ENCODE measurements at regions not wholly inside any gene's neighbourhood (a gene's known extent, or its start where the extent isn't known, plus 50 kb on each side); places are given as distances from the start of the nearest gene placed in this dataset.

- DNase-seq (ENCODE audit: extremely low spot score in 2 of 2), result no peak
- Histone ChIP-seq H3K27ac (no peak overlapping the region), H3K27me3 (no peaks in the 10 kb centered on the region), H3K9me3 (no peaks in the 10 kb centered on the region), H3K4me1 (no peaks in the 10 kb centered on the region), H3K36me3 (no peaks in the 10 kb centered on the region), H3K4me3 (no peak overlapping the region)
- intact Hi-C loops (cut with DNase I), result no loop called here
- no peak for TF ChIP-seq POLR2AphosphoS5 (IDR thresholded peaks at IDR 0.05; ENCODE audit: insufficient read depth in 1 of 2, low read depth in 1 of 2)
- TF ChIP-seq CTCF (IDR thresholded peaks at IDR 0.05), result no peak
- TF ChIP-seq POLR2A (IDR thresholded peaks at IDR 0.05), result no peak
Measured at GRCh38 chr14:22409006-22409405, 180.0 kb downstream of the DAD1 start.

- Histone ChIP-seq H3K27ac (no peak overlapping the region), H3K9me3 (no peaks in the 10 kb centered on the region), H3K4me1 (no peaks in the 10 kb centered on the region), H3K4me3 (no peak overlapping the region), H3K36me3 (no peaks in the 10 kb centered on the region), H3K27me3 (no peaks in the 10 kb centered on the region)
- TF ChIP-seq CTCF (IDR thresholded peaks at IDR 0.05) (no peak), POLR2A (IDR thresholded peaks at IDR 0.05) (no peak)
- intact Hi-C loops (cut with DNase I), result no loop called here
- DNase-seq (ENCODE audit: extremely low spot score in 2 of 2), result no peak
Measured at GRCh38 chr14:22408547-22408946, 180.5 kb downstream of the DAD1 start.

GRCh38 chr14:22407033-22407432 lies 182.0 kb downstream of the DAD1 start:
- H3K4me1 ChIP-seq, result no peaks in the 10 kb centered on the region
- DNase-seq (ENCODE audit: extremely low spot score in 2 of 2), result no peak
- intact Hi-C loops (cut with DNase I), result no loop called here
- no peak for TF ChIP-seq POLR2A (IDR thresholded peaks at IDR 0.05)
- no peak for TF ChIP-seq POLR2AphosphoS5 (IDR thresholded peaks at IDR 0.05; ENCODE audit: insufficient read depth in 1 of 2, low read depth in 1 of 2)
- no peak for TF ChIP-seq CTCF (IDR thresholded peaks at IDR 0.05)
- H3K27me3 ChIP-seq, result no peaks in the 10 kb centered on the region
- H3K36me3 ChIP-seq, result no peaks in the 10 kb centered on the region
- H3K4me3 ChIP-seq, result no peak overlapping the region
- no peaks in the 10 kb centered on the region for H3K9me3 ChIP-seq
- no peak overlapping the region for H3K27ac ChIP-seq

GRCh38 chr14:22405201-22405600 lies 183.8 kb downstream of the DAD1 start:
- no peak overlapping the region for H3K27ac ChIP-seq
- no peaks in the 10 kb centered on the region for H3K9me3 ChIP-seq
- no peaks in the 10 kb centered on the region for H3K27me3 ChIP-seq
- no peak for DNase-seq (ENCODE audit: extremely low spot score in 2 of 2)
- H3K4me3 ChIP-seq, result no peak overlapping the region
- H3K4me1 ChIP-seq, result peaks cover 8% of the 10 kb centered on the region
- no peaks in the 10 kb centered on the region for H3K36me3 ChIP-seq
- no peak for TF ChIP-seq CTCF (IDR thresholded peaks at IDR 0.05)
- no peak for TF ChIP-seq POLR2AphosphoS5 (IDR thresholded peaks at IDR 0.05; ENCODE audit: insufficient read depth in 1 of 2, low read depth in 1 of 2)
- no peak for TF ChIP-seq POLR2A (IDR thresholded peaks at IDR 0.05)
- intact Hi-C loops (cut with DNase I), result no loop called here

- peaks cover 12% of the 10 kb centered on the region for H3K4me1 ChIP-seq
- TF ChIP-seq CTCF (IDR thresholded peaks at IDR 0.05) (no peak), POLR2AphosphoS5 (IDR thresholded peaks at IDR 0.05; ENCODE audit: insufficient read depth in 1 of 2, low read depth in 1 of 2) (no peak), POLR2A (IDR thresholded peaks at IDR 0.05) (no peak)
Measured at GRCh38 chr14:22403296-22403695, 185.7 kb downstream of the DAD1 start.

More at GRCh38 chr14:22403296-22403695, 185.7 kb downstream of the DAD1 start:
- H3K27ac ChIP-seq, result no peak overlapping the region
- intact Hi-C loops (cut with DNase I), result no loop called here
- H3K27me3 ChIP-seq, result no peaks in the 10 kb centered on the region
- H3K36me3 ChIP-seq, result no peaks in the 10 kb centered on the region
- H3K9me3 ChIP-seq, result no peaks in the 10 kb centered on the region
- no peak for DNase-seq (ENCODE audit: extremely low spot score in 2 of 2)
- no peak overlapping the region for H3K4me3 ChIP-seq

Data from vagina (tissue), 2 donors.